Fibroblast of lung (primary cell): ENCODE measurements at regions not wholly inside any gene's neighbourhood (a gene's known extent, or its start where the extent isn't known, plus 50 kb on each side); places are given as distances from the start of the nearest gene placed in this dataset.

Experiments
- EZH2 ChIP-seq: IDR thresholded peaks from 2 replicates; pipeline ENCODE4 v1.5.1; 2012; ENCODE audit warnings: low read length, control low read depth, mild to moderate bottlenecking; ENCODE audit errors: missing control alignments
- TF ChIP-seq, protein P1 (sequence below), 2 donors: IDR thresholded peaks in 1 of 2; conservative IDR thresholded peaks in 1 of 2; 1 replicate in 1 of 2; 2 replicates in 1 of 2; pipeline ENCODE4 v1.5.1; 2011 to 2012; ENCODE audit warnings: low read length in 2 of 2, control low read depth in 1 of 2, inconsistent platforms in 1 of 2, low read depth in 1 of 2, mild to moderate bottlenecking in 1 of 2

DNA sequence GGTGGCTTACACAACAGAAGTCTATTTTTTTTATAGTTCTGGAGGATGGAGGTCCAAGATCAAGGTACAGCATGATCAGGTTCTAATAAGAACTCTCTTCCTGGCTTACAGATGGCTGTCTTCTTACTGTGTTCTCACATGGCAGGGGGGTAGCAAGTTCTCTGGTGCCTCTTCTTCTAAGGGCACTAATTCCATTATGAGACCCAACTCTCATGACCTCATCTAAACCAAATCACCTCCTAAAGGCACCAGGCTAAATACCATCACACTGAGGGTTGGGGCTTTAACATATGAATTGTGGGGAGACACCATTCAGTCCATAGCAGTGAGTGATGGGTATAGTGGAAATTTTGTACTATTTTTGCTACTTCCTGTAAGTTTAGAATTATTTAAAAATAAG lies 75.2 kb upstream of the SLC4A7 start:
- TF ChIP-seq, protein P1, sequence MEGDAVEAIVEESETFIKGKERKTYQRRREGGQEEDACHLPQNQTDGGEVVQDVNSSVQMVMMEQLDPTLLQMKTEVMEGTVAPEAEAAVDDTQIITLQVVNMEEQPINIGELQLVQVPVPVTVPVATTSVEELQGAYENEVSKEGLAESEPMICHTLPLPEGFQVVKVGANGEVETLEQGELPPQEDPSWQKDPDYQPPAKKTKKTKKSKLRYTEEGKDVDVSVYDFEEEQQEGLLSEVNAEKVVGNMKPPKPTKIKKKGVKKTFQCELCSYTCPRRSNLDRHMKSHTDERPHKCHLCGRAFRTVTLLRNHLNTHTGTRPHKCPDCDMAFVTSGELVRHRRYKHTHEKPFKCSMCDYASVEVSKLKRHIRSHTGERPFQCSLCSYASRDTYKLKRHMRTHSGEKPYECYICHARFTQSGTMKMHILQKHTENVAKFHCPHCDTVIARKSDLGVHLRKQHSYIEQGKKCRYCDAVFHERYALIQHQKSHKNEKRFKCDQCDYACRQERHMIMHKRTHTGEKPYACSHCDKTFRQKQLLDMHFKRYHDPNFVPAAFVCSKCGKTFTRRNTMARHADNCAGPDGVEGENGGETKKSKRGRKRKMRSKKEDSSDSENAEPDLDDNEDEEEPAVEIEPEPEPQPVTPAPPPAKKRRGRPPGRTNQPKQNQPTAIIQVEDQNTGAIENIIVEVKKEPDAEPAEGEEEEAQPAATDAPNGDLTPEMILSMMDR (conservative IDR thresholded peaks at IDR 0.05 in 1 of 2, IDR thresholded peaks at IDR 0.05 in 1 of 2; ENCODE audit: low read depth in 1 of 2, low read length in 2 of 2), result no peak
- TF ChIP-seq EZH2, result no peak
